Fibroblast of villous mesenchyme (primary cell): ENCODE measurements at regions not wholly inside any gene's neighbourhood (a gene's known extent, or its start where the extent isn't known, plus 50 kb on each side); places are given as distances from the start of the nearest gene placed in this dataset.

Source experiments
- DNase-seq: peaks from one replicate; pipeline ENCODE4 v3.0.0-alpha.2; 2010; ENCODE audit warnings: low read depth
- H3K4me3 ChIP-seq: 2 replicates; pipeline ENCODE4 v1.5.1; 2011; ENCODE audit warnings: low read depth, mild to moderate bottlenecking, low read length
- TF ChIP-seq, protein P1 (sequence below): IDR thresholded peaks from 2 replicates; pipeline ENCODE4 v1.5.1; 2012; ENCODE audit warnings: low read depth, mild to moderate bottlenecking, low read length; ENCODE audit not compliant: insufficient read depth

DNA sequence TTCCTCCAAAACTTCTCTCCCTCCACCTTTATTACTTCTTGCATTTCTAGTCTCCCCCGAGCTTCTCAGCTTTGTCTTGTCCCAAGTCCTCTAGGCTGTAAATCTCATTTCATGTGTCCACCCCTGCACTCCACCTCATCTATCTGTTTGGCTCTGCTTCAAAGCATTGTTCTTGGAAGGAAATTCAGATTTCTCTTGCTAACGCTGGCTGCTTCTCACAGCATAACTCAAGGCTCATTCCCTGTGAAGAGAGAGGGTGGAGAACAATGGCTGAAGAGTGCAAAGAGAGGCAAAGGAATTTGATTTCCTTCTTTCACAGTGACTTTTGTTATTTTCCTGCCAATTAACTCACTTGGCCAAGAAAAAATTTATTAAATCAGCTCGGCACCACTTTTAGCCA is 476.5 kb downstream of the TMEM114 start:
- no peak overlapping the region for H3K4me3 ChIP-seq
- DNase-seq = no peak
- TF ChIP-seq, protein P1, sequence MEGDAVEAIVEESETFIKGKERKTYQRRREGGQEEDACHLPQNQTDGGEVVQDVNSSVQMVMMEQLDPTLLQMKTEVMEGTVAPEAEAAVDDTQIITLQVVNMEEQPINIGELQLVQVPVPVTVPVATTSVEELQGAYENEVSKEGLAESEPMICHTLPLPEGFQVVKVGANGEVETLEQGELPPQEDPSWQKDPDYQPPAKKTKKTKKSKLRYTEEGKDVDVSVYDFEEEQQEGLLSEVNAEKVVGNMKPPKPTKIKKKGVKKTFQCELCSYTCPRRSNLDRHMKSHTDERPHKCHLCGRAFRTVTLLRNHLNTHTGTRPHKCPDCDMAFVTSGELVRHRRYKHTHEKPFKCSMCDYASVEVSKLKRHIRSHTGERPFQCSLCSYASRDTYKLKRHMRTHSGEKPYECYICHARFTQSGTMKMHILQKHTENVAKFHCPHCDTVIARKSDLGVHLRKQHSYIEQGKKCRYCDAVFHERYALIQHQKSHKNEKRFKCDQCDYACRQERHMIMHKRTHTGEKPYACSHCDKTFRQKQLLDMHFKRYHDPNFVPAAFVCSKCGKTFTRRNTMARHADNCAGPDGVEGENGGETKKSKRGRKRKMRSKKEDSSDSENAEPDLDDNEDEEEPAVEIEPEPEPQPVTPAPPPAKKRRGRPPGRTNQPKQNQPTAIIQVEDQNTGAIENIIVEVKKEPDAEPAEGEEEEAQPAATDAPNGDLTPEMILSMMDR = no peak

DNA sequence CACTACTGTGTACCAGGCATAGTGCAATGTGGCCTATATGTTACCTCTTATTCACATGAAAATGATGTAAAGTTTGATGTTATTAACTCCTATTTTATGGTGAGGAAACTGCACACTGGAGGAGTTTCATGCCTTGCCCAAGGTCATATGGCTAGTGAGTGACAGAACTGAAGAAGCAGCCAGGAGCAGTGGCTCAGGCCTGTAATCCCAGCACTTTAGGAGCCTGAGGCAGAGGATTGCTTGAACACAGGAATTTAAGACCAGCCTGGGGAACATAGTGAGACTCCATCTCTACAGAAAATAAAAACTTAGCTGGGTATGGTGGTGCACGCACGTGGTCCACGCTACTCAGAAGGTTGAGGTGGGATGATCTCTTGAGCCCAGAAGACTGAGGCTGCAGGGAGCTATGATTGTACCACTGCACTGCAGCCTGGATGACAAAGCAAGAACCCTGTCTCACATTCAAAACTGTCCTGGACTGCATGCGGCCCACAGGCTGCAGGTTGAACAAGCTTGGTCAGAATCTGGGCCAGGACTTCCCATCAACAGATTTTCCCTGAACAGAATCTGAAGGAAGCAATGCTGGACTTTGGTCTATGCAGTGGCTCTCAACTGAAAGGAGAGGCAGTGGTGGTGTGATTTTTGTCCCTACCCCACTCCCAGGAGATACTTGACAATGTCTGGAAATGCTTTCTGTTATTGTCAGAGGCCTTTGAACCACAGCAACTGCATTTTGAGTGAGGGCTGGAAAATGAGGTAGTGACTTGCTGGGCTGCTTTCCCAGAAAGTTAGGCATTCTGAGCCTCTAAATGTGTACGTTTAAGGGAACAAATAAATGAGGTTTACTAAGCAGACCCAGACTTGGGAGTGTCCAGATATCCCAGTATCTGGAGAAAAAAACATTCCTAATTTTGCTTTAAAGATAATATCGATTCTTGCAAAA is 479.5 kb downstream of the TMEM114 start:
- no peak for DNase-seq
- TF ChIP-seq, protein P1 = no peak
- no peak overlapping the region for H3K4me3 ChIP-seq

DNA sequence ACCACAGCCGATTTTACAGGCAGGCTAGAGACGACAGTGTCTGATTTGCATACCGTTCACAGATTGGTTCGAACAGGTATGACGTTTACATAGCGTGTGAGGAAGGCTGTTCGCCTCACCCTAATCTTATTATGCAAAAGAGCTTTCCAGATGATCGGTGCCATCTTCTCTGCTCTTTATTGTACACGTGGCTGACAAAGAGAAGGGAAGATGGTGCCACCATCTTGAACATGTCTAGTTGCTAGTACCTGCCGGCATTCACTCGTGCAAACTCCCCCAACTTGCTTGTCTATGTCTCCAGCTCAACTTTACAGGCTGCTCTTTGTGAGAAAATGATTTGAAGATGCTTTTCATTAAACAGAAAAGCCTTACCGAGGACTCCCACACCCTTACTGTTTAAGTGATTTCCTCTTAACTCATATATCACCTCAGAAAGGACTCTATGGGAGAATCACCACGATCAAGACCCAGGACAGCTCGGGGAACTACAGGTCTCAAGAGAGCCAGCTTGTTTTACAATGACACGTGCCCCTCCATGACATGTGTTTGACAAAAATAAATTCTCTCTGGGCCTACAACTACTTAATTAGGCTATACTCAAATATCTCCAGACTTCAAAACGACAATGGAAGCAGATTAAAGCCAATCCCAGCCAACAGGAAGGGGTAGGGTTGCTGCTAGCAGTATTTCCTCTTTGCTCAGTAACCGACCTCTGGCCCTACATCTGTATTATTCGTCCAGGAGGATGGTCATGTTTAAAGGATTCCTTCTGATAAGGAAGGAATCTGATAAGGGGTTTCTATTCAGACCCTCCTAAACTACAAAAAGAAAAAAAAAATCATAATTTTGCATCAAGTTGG is 480.6 kb downstream of the TMEM114 start:
- DNase-seq = peak; percentile 93
- peak overlapping the region; percentile 65 for H3K4me3 ChIP-seq
- TF ChIP-seq, protein P1 = no peak

DNA sequence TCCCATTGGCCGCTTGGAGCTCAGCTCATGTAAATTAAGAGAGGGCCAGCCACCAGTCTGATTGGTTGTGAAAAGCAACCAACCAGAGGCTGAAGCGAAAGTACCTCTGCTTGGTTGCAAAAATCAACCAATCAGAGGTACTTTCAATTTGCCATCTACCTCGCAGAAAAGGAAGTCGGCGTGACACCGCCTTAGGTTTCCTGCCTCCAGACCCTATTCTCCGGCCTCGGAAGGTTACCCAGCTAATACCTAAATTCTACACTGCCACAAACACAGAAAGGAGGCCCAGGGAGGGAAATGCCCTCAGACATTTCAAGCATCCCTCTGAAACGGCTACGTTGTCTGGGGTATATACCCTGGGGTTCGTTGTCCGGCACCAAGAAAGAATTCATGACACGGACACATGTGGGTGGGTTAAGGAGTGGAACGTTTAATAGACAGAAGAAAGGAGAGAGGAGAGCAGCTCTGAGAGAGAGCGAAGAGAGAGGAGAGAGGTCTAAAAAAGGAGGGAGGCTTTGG is 481.3 kb downstream of the TMEM114 start:
- peak overlapping the region; percentile 65 for H3K4me3 ChIP-seq
- TF ChIP-seq, protein P1 = no peak
- peak; percentile 87 for DNase-seq

DNA sequence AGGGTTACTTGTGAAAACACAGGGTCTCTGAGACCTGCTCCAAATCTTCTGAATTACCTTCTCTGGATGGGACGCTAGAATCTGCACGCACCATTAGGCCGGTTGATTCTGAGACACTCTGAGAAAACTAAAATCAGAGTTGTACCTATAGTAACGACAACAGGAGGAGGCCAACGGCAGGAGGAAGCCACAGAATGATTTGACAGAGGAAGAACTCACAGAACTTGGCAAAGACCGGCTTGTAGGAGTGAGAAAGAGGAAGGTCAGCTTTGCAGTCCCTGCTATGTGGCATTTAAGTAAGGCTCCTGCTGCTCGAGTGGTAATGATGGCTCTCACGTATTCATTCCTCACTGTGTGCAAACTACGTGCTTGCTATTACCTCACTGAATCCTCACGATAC is 483.0 kb downstream of the TMEM114 start:
- no peak for DNase-seq
- TF ChIP-seq, protein P1 = no peak
- no peak overlapping the region for H3K4me3 ChIP-seq

DNA sequence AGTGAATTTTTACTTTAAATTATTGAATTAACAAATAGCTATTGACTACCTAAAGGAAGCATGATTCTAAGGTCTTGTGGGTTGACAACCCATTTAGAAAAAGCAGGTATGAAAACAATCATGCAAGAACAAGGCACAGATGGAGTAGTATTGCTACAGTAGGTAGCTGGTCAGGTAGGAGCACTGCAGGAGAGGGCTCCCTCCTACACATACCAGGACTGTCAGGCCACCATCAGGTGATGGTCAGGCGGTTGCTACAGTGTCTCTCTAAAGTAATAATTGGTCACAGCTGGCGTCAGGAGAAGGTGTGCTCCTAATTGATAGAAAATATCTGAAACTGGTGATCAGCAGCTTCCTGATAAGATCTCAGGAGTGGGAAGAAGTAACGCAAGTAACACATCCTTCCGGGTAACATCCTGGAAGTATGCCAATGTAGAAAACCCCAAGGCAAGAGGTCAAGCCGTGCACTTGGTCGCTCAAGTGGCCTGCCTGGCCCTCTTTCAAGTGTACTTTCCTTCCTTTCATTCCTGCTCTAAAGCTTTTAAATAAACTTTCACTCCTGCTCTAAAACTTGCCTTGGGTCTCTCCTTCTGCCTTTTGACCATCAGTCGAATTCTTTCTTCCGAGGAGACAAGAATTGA is 486.5 kb downstream of the TMEM114 start:
- DNase-seq = no peak
- H3K4me3 ChIP-seq = no peak overlapping the region
- TF ChIP-seq, protein P1 = no peak
